MM.1S (cell line): ENCODE measurements at regions not wholly inside any gene's neighbourhood (a gene's known extent, or its start where the extent isn't known, plus 50 kb on each side); places are given as distances from the start of the nearest gene placed in this dataset.

Source experiments
- EZH2 ChIP-seq: fragments of 300-600 bp; sonication (generic); optimal IDR thresholded peaks from 2 replicates; pipeline ENCODE3; 2017; ENCODE audit warnings: low read depth, mild to moderate bottlenecking, antibody characterized with exemption, low read length, mixed read lengths
- EZH2phosphoT487 ChIP-seq: fragments of 300-600 bp; sonication (generic); IDR thresholded peaks from 2 replicates; pipeline ENCODE4 v1.6.1; 2018; ENCODE audit warnings: antibody characterized with exemption, low read length
- TF ChIP-seq, protein P1 (sequence below): fragments of 300-600 bp; sonication (generic); IDR thresholded peaks from 2 replicates; pipeline ENCODE4 v1.5.1; 2016; ENCODE audit warnings: antibody characterized with exemption, low read length, mixed read lengths

GRCh38 chr5:89044674-89045200 is 161.8 kb upstream of the MEF2C start:
- TF ChIP-seq, protein P1, sequence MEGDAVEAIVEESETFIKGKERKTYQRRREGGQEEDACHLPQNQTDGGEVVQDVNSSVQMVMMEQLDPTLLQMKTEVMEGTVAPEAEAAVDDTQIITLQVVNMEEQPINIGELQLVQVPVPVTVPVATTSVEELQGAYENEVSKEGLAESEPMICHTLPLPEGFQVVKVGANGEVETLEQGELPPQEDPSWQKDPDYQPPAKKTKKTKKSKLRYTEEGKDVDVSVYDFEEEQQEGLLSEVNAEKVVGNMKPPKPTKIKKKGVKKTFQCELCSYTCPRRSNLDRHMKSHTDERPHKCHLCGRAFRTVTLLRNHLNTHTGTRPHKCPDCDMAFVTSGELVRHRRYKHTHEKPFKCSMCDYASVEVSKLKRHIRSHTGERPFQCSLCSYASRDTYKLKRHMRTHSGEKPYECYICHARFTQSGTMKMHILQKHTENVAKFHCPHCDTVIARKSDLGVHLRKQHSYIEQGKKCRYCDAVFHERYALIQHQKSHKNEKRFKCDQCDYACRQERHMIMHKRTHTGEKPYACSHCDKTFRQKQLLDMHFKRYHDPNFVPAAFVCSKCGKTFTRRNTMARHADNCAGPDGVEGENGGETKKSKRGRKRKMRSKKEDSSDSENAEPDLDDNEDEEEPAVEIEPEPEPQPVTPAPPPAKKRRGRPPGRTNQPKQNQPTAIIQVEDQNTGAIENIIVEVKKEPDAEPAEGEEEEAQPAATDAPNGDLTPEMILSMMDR, result no peak
- TF ChIP-seq EZH2 (no peak), EZH2phosphoT487 (no peak)
